ENCODE measurements at regions not wholly inside any gene's neighbourhood (a gene's known extent, or its start where the extent isn't known, plus 50 kb on each side); places are given as distances from the start of the nearest gene placed in this dataset.
"Not testable (repeated sequence)": the region's sequence is repeated elsewhere in the genome, so short reads cannot be mapped to it uniquely, and the experiment has no call there.

DNA sequence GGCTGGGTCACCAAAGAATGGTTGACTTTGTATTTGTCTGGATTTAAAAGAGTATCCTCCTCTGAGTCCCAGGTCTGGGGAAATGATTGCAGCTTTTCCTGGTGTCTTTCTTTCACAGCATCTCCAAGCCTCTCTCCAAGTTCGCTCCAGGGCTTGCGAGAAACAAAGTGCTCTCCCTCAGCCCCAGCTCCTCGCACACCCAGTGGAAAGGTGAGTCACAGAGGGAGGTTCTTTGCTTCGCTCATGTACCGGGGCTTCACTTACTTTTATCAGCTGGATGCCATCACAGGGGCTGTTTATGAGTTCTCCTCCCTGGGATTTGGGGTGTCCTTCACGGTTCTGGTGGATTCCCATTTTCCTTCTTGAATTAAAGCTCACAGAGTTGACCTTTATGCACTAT is 252.2 kb upstream of the PLPP4 start:
- no peak for DNase-seq (ENCODE audit: low read depth)

DNA sequence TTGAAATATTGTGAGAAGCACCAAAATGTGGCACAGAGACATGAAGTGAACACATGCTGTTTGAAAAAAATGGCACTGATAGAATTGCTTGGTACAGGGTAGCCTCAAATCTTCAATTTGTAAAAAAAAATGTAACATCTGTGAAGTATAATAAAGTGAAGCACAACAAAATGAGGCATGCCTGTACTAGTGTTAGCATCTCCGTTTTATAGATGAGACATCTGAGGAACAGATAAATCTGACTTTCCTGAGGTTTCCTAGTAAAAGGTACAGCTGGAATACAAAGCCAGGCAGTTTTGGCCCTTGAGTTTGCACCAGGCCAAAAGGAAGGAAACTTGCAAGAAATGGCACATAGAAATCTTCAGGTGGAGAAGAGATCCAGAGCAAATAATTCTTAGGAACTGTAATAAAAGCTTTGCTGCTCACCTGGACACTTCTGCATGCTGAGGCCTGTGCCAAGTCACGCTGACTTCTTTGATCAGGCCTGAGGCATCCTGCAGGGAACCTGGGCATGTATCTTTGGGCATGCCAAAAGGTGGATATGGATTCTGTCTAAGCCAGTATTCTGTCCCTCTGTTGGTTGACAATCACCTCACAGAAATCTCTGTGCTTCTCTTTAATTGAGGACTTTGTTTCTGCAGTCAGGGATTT is 251.5 kb upstream of the PLPP4 start:
- no peak for DNase-seq (ENCODE audit: low read depth)

DNA sequence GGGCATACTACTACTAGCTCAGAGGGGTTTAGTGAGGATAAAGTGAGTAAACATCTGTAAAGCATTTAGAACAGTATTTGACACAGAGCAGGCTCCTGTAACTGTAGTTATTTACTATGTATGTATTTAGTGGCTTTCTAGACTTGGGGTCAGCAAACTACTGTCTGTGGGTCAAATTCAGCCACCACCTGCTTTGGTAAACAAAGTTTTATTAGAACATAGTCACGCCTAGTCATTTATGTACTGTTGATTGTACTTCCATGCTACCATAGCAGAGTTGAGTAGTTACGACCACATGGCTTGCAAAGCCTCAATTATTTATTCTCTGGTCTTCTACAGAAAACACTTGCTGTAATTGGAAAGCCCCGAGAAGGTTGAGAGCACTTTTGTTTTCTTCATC is 248.5 kb upstream of the PLPP4 start:
- no peak for DNase-seq (ENCODE audit: low read depth)

DNA sequence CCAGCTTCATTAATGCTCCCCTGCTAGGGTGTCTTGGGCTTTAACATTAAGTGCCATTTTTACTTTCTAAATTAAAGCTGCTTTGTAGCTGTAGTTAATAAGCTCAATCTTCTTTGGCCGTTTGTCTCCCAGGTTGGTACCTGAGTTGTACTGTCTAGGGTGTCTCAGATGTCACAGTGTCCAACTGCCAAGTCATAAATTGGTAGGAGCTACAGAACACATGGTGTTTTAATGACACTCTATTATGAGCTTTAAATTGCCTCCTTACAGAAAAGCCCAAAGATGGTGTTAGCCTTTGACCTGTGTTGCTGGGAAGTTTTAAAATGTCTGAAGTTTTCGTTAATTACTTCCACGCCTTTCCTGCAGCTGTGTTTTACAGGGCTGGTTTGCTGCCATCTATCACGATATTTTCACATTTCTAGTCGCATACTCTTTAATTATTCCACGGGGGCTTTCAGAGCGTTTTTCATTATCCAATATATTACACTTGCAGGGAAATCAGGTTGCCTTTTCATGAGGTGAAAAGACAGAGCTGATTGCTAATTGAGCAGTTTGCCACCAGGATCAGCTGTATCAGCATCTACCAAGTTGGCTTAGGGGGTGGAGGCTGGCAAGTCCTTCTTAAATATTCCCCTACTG is 247.8 kb upstream of the PLPP4 start:
- no peak for DNase-seq (ENCODE audit: low read depth)

DNA sequence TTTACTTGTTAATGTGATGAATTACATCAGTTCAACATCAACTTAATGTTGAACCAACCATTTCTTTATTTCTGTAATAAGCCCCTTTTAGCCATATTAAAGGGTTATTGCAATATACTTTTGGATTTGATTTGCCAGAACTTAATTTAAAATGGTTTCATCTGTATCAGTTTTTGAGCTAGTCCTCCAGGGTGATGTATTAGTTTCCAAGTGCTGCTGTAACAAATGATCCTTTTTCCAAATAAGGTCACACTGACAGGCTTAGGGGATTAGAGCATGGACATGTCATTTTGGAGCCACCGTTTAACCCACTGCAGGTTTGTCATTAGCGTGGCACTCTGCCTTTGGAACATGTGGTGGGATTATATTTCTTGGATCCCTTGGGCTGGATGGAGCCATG is 244.8 kb upstream of the PLPP4 start:
- no peak for DNase-seq (ENCODE audit: low read depth)

DNA sequence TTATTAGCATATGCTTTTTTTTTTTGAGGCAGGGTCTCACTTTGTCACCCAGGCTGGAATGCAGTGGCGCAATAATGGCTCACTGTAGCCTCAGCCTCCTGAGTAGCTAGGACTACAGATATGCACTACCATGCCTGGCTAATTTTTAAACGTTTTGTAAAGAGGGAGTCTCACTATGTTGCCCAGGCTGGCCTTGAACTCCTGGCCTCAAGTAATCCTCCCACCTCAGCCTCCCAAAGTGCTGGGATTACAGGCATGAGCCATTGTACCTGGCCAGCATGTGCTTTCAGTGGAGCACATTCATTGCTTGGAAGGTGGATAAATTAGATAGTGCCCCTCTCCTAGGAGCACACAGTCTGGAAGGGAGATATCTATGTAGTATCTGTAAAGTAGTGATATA is 243.7 kb upstream of the PLPP4 start:
- DNase-seq (ENCODE audit: low read depth): not testable (repeated sequence)

DNA sequence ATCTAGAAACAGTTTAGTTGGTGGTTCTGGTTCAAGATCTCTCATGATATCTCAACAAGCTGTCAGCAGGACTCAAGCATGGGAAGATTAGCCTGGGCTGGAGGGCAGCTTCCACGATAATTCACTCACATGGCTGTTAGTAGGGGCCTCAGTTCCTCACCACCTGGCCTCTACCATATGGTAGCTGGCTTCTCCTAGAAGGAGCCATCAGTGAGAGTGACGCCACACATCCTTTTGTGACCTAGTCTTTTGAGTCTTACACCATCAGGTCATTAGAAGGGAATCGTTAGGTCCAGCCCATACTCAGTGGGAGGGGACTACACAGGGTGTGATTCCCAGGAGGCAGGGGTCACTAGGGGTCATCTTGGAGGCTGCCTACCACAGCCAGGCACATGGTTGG is 239.3 kb upstream of the PLPP4 start:
- DNase-seq (ENCODE audit: low read depth): no peak

DNA sequence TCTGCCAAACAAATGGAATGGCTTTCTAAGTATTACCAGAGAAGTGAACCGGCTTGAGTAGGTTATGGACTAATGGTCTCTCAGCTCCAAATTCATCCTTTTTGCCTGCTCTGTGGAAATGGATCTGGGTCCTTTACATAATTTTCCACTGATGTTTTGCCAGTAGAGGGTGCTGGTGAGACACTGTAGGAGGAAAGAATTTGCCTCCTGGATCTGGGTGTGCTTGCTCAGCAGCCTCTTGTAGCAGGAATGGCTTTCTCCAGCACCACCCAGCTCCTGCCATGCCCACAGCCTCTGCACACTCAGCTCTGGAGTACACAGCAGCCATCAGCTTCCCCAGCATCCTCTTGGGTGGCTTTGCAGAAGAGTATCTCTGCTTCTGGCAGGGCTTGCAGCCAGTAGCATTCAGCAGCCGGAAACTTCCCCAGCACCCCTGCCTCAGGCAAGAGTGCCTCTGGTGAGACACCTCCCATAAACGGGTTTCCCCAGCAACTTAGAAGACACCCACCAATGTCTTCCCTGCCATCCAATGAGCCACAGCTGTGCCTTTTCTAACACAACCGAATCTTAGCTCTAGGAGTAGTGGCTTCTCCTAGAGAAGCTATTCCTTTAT is 235.0 kb upstream of the PLPP4 start:
- DNase-seq (ENCODE audit: low read depth): no peak

DNA sequence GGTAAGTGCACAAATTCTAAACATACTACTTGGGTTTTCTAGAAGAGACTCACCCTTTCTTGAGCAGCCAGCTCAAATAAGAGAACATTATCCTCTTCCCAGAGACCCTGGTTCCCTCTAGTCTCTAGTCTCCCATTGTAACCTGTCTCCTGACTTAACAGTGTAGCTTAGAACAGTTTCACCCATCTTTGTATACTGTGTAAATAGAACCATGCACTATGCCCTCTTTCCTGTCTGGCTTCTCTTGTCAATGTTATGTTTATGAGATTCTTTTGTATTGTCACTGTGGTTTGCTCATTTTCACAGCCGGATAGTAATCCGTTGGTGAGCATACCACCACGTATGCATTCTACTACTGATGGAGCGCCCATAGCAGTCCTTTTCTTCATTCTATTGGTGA is 227.4 kb upstream of the PLPP4 start:
- no peak for DNase-seq (ENCODE audit: low read depth)

DNA sequence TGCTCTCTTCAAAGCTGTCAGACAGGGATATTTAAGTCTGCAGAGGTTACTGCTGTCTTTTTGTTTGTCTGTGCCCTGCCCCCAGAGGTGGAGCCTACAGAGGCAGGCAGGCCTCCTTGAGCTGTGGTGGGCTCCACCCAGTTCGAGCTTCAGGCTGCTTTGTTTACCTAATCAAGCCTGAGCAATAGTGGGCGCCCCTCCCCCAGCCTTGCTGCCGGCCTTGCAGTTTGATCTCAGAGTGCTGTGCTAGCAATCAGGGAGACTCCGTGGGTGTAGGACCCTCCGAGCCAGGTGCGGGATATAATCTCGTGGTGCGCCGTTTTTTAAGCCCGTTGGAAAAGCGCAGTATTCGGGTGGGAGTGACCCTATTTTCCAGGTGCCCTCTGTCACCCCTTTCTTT is 217.3 kb upstream of the PLPP4 start:
- DNase-seq (ENCODE audit: low read depth): not testable (repeated sequence)

DNA sequence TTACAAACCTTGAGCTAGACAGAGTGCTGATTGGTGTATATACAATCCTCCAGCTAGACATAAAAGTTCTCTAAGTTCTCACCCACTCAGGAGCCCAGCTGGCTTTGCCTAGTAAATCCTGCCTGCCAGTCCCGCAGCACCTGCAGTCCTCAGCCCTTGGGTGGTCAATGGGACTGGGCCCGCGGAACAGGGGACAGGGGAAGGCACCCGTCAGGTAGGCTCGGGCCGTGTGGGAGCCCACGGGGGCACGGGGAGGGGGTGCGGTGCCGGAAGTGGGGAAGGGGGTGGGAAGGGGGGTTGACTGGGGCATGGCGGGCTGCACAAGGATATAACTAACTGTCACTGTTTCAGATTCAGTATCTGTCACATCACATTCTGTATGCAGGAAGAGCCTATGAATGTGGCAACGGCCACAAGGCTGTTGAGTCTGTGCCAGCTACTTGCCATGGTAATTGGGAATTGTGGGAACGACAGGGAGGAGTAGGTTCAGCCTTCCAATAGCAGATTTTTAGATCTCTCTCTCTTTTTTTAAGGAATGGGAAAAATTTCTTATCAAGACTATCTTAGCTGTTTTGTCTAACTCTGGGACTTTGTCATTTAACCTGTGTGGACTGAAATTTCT is 205.1 kb upstream of the PLPP4 start:
- DNase-seq (ENCODE audit: low read depth): no peak

DNA sequence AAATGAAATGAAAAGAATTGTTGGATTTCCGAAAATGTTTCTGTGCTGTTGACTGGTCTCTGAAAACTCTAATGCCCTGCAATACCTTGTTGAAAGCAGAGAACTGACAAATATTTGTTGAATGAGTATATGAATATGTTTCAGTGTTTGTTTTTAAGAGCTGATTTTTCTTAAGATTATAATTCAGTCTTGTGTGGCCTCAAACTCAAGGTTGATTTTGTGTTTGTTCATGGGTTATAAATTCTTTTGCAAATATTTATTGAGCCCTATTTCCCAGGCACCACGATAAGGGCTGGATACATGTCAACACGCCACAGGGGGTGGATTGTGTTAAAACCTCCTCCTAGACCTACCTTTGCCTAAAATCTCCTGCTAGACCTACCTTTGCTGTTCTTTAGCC is 203.9 kb upstream of the PLPP4 start:
- DNase-seq (ENCODE audit: low read depth): no peak

DNA sequence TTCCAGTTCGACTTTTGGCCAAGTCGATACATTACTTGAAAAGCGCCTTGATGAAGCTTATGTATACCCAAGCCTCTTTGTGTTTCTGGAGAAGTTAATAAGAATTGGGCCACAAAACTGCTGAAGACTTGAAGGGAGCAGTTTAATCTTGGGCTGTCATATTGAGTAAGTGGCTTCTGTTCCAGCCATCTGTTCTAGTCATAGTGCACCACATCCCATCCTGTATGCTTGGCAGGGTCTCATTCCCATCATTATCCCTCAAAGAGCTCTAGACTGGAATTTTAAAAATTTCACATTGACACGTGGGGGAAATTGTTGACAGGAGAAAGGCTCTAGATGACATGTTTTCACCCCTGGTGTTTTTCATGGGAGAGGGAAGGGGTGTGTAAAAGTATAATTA is 196.6 kb upstream of the PLPP4 start:
- no peak for DNase-seq (ENCODE audit: low read depth)

DNA sequence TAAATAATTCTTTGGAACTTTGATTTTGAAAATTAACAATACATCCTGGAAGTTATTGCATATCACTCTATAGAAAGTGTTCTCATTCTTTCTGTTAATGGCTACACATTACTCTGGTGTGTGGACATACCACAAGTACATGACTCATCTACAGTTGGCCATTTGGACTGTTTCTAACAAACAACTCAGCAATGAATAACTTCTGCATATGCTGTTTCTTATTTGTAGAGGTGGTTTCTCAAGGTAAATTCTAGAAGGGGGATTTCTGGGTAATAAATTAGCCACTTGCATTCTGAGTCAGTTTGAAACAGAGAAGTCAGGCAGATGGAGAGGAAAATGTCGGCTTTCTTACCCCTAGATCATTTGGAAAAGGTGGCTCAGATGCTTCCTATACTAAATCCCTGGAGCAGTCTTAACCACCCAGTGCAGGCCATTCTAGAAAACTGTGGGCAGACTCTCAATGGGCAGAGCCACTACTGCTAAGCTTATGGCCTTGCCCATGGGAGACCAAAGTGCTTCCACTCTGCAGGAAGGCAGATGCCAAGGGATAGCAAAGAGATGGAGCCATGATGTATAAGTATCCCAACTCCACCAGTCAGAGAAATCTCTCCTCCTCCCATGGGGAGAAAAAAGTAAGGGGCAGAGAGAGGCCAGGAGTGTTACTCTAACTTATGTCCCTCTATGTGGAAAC is 194.0 kb upstream of the PLPP4 start:
- no peak for DNase-seq (ENCODE audit: low read depth)

DNA sequence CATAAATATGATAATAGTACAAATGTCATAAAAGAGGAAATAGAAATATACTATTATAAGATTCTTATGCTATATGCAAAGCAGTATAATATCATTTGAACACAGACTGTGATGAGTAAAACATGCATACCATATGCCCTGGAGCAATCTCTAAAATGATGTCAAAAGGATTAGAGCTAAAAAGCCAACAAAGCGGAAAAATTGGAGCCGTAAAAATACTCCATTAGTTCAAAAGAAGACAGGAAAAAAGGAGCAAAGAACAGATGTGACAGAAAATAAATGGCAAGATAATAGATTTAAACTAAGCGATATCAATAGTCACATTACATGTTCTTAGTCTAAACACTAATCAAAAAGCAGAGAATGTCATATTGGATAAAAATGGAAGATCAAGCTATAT is 191.0 kb upstream of the PLPP4 start:
- DNase-seq (ENCODE audit: low read depth): no peak

DNA sequence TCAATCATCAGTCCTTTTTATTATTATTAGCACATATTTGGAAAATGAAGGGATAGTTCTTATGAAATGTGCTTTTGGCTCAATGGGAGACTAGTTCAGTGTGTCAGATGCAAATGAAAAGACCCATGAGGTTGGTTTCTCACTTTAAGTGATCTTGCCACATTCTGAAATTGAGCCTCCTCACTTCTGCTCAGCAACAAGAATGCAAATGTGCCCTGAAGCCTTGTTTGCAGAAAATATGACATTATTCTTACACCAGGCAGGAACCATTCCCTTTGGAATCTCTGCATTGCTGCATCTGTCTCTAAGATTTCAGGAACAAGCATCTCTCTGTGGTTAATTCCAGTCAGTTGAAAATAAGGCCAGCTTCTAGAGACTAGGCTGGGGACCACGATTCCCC is 186.1 kb upstream of the PLPP4 start:
- no peak for DNase-seq (ENCODE audit: low read depth)

DNA sequence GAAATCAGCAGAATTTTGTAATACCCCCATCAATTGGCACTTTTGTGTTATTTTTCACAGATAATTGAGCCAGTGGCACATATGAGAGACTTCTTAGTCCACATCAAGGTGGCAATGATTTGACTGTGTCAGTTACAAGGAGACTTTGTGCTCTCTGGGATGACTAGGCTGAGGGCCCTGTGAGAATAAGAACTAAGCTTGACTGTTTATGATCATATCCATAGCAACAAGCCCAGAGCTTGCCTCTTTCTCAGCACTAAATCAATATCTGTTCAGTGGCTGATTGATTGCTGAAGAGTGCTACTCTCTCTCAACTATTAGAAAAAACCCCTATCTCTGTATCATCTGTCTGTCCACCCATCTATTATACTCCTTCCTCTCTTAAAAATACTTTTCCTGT is 185.3 kb upstream of the PLPP4 start:
- no peak for DNase-seq (ENCODE audit: low read depth)

DNA sequence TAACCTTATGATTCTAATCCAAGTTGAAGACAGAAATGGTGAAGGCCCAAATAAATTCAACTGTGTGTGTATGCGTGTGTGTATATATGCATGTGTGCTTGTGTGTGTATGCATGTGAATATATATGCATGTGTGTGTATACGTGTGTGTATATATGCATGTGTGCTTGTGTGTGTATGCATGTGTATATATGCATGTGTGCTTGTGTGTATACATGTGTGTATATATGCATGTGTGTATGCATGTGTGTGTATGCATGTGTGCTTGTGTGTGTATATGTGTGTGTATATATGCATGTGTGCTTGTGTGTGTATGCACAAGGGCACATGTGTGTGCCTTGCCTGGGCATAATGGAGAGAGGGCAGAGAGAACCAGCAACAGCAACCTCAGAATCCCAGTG is 184.7 kb upstream of the PLPP4 start:
- DNase-seq (ENCODE audit: low read depth): no peak

DNA sequence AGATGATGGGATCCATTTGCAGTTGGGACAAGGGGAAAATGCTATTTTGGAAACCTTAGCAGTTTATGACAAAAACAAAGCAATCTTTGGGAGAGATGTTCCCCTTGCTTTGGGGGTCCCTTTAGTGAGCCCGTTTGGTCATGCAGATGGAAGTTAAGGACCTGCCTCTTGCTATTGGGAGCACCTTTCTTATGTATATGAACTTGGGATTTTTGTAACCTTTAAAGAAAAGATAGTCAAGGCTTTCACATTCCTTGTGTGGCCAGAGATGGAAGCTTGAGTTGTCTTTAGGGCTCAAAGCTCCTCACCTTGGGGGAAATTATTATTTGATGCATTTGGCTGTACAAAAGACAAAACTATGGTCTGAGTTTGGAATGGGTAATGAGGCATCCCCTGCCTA is 179.0 kb upstream of the PLPP4 start:
- no peak for DNase-seq (ENCODE audit: low read depth)

DNA sequence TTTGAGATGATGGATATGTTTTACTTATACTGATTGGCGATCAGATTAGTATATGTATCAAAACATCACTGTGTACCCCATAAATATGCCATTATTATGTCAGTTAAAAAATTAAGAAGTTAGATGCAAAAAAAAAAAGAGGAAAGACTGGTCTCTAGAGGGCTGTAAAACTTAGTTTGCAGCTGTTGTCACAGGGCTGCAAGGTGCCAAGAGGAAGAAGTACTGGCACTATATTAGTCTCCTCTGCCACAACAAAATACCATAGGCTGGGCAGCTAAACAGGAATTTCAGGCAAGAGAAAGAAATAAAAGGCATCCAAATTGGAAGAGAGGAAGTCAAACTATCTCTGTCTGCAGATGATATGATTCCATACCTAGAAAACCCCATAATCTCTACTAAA is 177.8 kb upstream of the PLPP4 start:
- no peak for DNase-seq (ENCODE audit: low read depth)

DNA sequence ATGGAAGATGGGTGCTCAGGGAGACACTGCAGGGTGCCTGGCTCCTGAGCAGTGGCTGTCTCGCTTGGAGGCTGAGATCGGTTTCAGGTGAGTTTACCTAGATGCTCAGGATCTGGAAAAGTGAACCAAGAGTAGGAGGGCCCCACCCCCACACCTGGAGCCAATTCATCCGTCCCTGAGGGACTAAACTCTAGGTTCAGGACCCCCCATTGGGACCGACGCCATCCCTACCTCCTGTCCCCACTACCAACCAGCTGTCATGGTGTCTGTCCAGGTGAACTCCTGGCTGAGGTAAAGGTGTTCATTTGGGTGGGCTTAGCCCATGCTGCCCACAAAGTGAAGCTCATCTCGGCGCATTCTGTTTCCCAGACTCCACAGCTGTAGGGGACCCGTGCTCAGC is 174.6 kb upstream of the PLPP4 start:
- DNase-seq (ENCODE audit: low read depth): no peak

DNA sequence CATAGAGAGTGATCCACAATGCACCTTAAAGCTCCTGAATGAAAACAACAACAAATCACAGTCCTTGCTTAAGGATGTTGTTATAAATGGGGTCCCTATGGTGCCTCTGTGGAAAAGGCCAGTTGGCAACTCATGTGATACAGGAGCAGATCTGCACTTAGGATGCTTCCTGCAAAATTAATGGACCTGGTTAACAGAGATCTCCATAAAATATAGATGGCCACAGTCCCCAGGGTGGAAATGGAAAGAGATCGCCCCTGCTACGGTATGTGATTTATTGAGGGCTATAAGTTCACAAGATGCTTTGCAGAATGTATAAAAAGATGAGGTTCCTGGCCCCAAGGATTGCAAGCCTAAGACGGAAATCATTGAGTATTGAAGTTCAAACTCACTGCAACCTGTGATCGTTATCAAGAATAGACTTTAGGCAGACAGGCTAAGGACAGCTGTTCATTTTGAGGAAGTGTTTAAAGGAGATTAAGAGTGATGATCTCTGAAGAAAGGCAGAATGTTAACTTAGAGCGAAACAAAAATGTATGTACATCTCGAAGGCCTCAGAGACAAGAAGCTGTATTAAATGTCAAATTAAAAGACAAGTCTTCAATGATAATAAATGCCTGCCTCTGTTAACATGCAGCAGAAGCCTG is 174.1 kb upstream of the PLPP4 start:
- DNase-seq (ENCODE audit: low read depth): no peak
